HG03066 (cell line): ENCODE measurements at regions not wholly inside any gene's neighbourhood (a gene's known extent, or its start where the extent isn't known, plus 50 kb on each side); places are given as distances from the start of the nearest gene placed in this dataset.

Source experiments
- ATAC-seq: cut with Tn5 transposase; IDR thresholded peaks from one replicate; pipeline ENCODE4 v1.9.1; 2021; ENCODE audit warnings: low read depth; ENCODE audit not compliant: unreplicated experiment

GRCh38 chr15:39159833-39160232 lies 421.0 kb upstream of the THBS1 start:
- no peak for ATAC-seq

- ATAC-seq: no peak
Measured at GRCh38 chr15:39161096-39161495, 419.8 kb upstream of the THBS1 start.

DNA sequence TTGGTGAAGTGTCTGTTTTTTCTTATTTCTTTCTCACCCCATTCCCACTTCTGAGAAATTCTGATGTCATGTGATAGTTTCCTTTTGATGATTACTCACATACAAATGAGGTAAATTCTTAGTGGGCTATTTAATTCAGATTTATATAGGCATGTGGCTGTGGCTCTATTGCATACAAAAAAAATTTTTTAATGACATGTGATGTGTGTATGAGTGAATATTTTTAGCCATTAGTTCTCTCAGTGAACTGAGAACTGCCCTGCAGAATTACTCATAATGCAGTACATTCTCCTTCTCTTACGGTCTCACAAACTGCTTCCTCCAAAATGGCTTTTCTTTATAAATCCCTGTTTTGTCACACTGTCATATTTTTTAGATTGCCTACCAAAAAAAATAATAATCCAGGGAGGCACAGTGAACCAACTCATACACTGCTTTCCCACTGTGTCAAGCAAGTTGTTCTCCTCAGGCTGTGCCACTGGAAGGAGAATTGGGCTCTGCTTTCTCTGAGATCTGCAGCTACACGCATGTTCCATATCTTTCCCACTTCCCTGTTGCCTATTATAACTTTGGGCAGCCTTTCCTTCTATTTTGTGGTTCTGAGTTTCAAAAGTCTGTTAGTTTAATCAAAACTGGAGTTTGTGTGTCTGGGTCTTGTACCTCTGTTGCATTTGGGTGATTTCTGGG lies 415.7 kb upstream of the THBS1 start:
- ATAC-seq: no peak

DNA sequence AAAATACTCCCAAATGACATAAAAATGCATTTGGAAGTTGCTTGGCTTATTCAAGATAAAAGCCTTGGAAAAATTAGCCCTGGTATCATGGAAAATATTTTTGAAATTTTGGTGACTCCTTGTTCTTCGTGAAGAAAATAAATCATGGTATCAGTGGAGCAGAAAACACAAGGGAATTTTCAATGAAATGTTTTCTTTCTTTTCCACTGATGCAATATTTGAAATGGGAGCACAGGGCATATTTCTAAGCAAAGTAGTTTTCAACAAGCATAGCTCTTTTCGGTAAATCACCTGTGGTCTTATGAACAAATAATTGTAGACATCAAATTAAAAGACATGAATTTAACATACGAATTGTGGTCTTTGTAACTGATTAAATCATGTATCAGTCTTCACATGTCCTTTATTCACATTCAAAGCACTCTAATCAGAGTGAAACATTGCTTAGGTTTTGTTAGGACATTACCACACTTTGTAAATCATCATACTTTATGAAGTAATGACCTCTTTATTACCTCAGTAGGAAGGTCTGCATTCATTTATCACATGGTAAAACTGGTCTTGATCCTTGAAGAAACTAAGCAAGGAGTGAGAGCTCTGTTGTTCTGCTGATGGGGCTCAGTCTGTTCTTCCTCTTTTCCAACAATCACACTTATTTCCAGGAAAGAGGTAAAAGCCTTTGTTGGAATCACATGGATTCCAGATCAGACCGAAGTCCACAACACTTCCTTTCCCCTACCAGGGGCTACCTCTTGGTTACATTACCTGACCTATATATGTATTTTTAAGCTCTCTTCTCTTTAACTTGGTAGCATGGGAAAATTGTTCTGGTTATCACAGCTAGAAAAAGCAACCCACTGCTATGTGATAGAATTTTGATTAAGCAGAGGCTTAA lies 413.5 kb upstream of the THBS1 start:
- ATAC-seq: no peak

GRCh38 chr15:39171944-39172368 lies 408.9 kb upstream of the THBS1 start:
- ATAC-seq: no peak

- ATAC-seq: no peak
Measured at GRCh38 chr15:39172380-39173281, 408.2 kb upstream of the THBS1 start.

DNA sequence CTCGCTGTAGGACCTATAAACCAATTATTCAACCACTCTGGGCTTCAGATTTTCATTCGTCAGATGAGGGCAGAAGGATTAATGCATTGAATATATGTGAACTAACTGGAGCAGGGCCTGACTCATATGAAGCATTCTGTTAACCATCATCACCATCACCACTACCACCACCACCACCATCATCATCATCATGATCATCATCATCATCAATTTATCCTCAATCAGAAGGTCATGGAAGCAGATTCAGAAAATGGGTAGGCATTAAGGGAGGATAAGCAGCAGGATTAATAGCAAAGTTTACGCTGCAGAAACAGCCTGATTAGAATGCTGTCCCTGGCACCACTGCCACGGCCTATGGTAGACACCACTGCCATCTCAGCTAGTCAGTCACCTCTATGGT lies 407.5 kb upstream of the THBS1 start:
- no peak for ATAC-seq

DNA sequence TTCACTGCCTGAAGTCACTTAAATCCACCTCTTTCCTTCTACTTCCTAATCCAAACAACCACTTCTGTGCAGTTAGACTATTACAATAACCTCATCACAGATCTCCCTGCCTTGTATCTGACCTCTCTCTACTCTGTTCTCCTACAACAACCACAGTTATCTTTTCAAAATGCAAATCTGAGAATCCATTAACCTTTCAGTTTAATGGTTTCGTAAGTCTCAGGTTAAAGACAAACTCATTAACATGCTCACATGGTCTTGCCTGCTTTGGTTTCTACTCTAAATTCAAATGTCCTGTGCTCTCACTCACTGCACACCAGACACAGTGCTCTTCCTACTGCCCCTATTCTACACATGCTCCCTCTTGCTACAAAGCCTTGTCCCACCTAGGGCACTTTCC lies 406.5 kb upstream of the THBS1 start:
- no peak for ATAC-seq

DNA sequence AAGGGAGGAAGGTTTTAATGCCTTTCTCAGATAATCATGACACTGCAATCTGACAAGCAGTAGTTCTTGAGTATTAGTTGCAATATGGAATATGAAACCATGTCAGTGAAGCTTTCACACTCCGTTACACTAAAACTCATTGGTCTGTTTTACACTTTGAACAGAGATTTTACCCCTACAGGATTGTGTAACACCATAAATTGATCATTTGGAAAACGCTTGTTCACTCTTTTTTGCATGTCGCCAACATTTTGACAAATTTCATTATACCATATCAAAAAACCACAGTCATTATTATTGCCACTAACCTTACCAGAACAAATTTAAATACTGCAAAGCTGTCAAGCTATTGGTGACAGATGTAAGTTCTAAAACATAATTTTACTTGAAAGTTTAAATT lies 404.8 kb upstream of the THBS1 start:
- ATAC-seq: no peak

DNA sequence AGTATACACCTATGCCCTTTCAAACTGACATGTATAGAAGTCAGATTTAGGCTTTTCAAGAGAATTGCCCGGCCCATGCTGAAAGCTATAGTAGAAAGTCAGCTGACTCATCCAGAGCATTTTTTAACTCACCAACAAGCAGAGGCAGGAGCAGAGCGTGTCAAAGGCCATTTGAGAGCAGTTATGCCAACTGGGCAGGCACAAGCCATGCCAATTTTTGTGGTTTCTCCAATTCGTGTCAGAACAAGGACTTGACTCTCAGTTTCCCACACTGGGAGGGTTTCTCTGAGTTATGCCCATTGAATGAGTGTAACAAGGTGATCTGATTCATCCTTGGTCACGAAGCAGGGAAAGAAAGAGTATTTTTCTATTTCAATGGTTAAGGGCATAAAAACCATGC lies 403.3 kb upstream of the THBS1 start:
- ATAC-seq: no peak

DNA sequence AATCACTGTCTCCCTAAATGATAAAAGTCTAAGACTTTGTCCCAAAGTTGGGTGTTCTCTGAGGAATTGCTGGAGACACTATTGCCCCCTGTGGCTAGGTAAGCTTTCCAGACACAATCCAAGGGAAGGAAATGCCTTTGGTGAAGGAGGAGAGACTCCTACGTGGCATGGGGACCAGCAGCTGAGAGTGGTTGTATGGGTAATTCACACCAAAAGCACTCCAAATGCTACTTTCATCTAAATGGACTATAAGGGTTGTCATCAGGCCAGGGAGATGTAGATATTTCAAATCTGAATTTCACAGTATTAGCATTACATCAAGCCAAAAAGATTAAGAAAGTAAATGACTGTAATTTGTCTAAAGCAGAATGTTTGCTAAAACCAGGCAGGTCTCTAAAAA lies 400.8 kb upstream of the THBS1 start:
- ATAC-seq: no peak

GRCh38 chr15:39180483-39180933 lies 400.4 kb upstream of the THBS1 start:
- ATAC-seq: no peak

DNA sequence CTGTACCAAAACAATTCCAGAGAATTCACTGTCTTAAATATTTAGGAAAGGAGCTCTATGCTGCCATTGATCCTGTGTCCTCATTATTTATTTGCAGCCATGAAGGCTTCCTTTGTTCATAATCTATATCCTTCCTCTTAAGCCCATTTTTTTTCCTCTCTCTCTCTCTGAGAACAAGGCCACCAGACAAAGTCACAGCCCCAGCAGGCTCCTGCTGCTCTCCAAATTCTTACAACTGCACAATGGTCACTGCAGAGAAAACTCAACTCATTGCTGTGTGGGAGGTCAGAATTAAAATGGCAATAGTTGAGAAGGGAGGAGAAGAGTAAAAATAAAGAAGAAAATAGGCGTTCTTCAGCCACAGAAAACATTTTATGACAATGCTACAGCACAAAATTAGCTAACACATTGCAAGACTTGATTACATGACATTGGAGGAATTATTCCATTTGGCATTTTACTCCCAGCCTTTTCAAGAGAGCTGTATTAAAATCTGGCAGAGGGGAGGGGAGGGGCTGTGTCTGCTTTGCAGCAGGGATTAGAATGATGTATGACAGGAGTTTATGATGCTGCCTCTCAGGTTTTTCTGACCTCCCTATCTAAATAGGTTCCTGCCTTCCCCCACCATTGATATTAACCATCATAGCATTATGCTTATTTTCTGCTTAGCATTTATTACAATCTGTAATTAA lies 399.7 kb upstream of the THBS1 start:
- ATAC-seq: no peak

- ATAC-seq: no peak
Measured at GRCh38 chr15:39181940-39182339, 398.9 kb upstream of the THBS1 start.

DNA sequence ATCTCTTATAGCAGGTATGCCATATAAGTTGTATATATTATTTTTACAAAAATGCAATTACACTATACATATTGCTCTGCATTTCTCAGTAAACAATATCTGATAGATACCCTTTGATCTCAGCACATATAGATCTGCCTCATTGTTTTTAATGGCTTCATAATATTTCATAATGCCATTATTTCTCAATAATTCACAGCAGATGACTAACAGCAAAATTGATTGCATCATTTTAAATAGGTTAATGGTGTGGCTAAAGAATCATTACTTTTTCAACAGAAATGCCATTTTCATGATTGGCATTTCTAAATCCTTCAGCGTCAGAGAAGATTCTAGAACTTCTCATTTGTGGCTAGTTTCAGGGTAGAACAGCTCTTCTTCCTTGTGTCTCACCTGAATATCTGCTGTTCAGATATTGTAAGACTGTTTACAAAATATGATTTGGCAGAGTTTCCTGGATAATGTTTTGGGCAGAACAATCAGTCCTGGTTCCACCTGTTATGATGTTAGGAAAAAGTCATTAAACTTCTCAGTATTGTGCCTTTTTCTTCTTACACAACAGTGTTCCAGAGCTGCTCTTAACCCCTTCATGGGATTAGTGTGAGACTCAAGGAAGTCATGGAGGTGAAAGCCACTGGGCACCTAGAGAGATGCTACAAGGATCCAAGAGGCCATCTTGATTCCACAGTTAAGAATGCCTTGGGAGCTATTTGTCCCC lies 397.6 kb upstream of the THBS1 start:
- no peak for ATAC-seq

DNA sequence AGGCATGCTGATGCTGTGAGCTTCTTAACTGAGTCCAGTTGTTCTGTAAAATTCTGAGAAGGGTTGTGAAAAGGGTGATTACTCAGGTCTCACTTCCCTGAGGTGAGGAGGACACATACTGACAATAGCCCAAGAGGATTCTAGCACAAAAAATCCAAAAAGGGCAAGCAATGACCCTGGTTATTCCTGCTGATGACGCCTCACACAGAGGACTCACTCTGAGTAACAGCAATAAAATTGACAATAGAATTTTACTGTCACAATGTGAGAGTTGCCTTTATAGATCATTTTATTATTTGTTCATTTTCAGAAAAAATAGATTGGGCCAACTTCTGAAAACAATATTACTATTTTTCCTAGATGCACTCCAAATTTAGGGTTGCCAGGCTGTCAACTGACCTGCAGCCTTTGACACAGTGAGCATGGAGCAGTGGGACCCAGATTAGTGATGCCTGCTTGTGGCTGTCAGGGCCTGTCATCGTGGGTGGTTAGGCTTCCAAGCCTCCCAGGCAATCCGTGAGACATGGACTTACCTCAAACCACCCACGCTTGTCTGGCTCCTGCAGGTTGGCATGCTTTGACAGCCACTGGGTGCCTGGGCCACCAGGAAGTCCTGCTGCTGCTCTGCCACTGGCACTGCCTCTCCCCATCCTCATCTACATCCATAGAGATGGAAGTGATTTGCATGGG lies 396.0 kb upstream of the THBS1 start:
- no peak for ATAC-seq

- no peak for ATAC-seq
Measured at GRCh38 chr15:39188314-39188713, 392.6 kb upstream of the THBS1 start.

GRCh38 chr15:39188930-39189329 lies 391.9 kb upstream of the THBS1 start:
- no peak for ATAC-seq

- no peak for ATAC-seq
Measured at GRCh38 chr15:39191871-39192291, 389.0 kb upstream of the THBS1 start.
